ENCODE measurements at regions not wholly inside any gene's neighbourhood (a gene's known extent, or its start where the extent isn't known, plus 50 kb on each side); places are given as distances from the start of the nearest gene placed in this dataset.

DNA sequence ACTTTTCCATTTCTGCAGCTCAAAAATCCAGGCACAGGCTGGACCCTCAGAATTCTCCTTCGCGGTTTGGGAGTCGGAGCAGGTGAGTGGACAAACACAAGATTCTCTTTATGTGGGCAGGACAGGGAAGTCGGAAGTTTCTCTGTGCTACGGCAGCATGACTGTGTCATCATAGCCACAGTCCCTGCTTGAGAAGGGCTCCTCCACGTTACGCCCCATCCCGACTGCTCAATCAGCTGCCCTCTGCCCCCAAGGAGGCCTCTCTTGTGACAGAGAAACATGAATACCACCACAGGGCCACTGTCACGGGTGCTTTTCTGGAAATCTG, 89.0 kb upstream of the SHISAL1 start:
- TF ChIP-seq, protein P1, sequence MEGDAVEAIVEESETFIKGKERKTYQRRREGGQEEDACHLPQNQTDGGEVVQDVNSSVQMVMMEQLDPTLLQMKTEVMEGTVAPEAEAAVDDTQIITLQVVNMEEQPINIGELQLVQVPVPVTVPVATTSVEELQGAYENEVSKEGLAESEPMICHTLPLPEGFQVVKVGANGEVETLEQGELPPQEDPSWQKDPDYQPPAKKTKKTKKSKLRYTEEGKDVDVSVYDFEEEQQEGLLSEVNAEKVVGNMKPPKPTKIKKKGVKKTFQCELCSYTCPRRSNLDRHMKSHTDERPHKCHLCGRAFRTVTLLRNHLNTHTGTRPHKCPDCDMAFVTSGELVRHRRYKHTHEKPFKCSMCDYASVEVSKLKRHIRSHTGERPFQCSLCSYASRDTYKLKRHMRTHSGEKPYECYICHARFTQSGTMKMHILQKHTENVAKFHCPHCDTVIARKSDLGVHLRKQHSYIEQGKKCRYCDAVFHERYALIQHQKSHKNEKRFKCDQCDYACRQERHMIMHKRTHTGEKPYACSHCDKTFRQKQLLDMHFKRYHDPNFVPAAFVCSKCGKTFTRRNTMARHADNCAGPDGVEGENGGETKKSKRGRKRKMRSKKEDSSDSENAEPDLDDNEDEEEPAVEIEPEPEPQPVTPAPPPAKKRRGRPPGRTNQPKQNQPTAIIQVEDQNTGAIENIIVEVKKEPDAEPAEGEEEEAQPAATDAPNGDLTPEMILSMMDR (IDR thresholded peaks at IDR 0.05; ENCODE audit: insufficient read depth, low read length), result no peak
- no peak for DNase-seq (ENCODE audit: low read depth)
- H3K4me3 ChIP-seq (ENCODE audit: low read depth, low read length), result no peak overlapping the region

DNA sequence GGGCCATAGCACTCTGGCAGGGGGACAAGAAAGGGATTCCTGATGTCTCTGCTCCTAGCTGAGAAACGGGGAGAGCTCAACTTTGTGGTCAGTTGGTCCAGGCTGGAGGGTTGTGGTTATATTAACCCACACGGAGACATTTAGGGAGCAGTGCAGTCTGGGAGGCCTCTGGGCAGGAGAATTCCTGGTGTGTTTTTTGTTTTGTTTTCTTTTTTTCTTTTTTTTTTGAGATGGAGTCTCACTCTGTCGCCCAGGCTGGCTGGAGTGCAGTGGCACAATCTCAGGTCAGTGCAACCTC, 88.0 kb upstream of the SHISAL1 start:
- TF ChIP-seq, protein P1 (IDR thresholded peaks at IDR 0.05; ENCODE audit: insufficient read depth, low read length), result no peak
- no peak overlapping the region for H3K4me3 ChIP-seq (ENCODE audit: low read depth, low read length)
- DNase-seq (ENCODE audit: low read depth), result no peak

DNA sequence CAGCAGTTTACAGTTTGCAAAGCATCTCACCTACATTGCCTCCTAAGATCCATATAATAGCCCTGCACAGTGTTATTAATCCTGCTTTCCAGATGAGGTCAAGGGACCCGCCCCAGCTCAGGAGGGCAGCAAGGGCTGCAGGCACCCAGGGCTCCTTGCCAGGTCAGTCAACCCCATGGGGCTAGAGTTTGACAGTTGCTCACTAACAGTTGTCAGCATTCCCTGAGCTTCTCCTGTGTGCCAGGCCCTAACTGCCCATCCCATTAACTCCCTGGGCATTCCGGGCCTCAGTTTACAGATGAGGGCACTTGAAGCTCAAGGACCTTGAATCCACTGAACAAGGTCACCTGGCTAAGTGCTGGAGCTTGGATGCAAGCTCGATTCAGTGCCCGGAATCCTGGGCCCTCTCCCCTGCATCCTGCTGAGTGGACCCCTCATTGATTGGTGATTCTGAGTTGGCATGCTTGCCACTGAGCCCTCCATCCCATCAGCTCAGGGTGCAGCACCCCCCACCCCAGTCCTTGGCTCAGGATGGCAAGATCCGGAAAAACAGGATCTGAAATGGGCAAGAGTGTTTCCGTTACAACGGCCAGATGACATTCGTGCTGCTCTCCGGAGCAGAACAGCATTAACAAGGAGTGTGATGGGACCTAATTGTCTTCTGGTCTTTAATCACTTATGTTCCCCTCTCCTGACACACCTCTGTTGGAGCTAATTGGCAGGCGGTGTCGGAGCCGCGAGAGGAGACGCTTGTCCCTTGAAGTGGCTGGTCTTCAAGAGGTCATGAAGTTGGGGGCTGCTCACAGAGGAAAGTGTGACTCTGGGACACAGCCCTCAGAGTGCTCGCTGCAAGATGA, 87.4 kb upstream of the SHISAL1 start:
- TF ChIP-seq, protein P1 (IDR thresholded peaks at IDR 0.05; ENCODE audit: insufficient read depth, low read length), result no peak
- DNase-seq (ENCODE audit: low read depth), result no peak
- no peak overlapping the region for H3K4me3 ChIP-seq (ENCODE audit: low read depth, low read length)

DNA sequence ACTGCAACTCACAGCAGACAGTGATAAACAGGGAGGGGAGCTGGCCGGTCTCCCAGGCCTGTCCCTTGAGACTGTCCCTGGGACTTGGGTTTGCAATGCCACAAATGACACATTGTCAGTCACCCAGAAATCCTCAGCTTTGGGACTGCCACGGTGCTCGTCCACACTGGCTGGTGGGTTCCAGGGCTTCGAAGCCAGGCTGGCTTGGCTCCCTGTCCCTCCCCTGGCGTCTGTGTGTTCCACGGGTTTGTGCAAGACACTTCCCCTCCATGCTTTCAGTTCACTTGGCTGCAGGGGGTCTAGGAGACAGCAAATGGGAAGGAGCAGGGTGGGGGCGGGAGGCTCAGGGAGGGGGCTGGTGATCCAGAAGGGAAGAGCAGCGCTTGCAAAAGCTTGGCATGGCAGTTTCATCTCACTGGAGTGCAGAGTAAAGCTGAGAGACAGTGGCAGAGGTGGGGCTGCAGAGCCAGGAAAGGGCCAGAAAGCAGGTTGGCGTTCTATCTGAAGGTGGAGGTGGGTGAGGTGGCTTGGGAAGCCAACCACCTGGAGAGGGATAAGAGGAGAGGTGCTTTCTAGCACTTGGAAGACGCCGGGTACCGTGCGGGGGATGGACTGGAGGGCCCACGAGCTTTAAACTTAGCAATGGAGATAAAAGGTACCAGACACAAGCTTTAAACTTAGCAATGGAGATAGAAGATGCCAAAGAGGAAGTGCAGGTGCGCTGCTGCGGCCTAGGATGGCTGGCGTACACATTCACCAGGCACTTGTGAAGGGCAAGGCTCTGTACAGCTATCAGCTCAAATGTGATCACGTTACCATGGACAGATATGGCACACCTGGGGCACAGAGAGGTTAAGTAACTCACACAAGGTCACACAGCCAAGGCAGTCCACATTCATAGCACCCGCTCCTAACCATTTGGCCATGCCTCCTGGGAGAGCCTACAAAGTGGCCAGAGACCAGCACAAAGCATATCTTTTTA, 86.4 kb upstream of the SHISAL1 start:
- DNase-seq (ENCODE audit: low read depth), result no peak
- no peak overlapping the region for H3K4me3 ChIP-seq (ENCODE audit: low read depth, low read length)
- TF ChIP-seq, protein P1 (IDR thresholded peaks at IDR 0.05; ENCODE audit: insufficient read depth, low read length), result no peak

DNA sequence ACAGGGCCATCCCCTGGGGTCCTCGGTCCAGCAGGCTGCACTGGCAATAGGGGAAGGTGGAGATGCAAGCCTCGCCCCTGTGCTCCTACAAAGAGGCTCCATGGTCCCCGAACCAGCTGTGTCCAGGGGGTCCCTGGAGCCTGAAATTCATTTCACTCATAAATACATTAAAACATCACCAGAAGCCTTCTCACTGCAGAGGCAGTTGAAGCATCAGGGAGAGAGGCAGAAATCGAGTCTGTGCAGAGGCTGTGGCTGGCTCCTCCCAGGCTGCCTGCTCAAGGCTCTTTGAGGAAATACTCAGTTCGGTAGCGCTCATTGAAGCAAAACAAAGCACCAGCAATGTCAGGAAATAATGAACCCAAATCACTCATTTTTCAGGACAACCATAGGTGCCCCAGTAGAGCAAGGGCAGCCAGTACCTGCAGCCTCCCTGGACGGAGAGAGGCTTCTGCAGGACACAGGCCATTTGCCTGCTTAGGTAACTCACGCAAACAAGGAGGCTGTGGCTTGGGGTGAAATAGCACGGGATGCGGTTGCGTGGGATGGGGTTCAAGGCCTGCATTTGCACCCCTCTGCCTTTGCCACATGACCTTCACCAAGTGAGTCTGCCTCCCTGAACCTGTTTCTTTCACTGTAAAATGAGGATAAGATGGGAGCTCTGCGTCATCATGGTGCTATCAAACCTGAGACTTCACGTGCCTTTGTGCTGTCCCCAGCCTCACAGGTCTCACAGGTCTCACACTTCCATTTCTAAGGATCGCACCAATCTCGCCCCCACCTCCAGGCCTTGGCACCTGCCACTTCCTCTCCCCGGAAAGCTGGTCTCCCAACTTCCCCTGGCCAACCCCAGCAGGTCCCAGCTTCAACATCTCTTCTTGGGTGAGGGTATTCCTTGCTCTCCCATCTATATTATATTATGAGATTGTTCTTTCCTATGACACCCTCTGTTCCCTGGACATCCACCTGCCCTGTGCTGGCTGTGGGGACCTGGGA, 84.3 kb upstream of the SHISAL1 start:
- no peak for DNase-seq (ENCODE audit: low read depth)
- H3K4me3 ChIP-seq (ENCODE audit: low read depth, low read length), result no peak overlapping the region
- TF ChIP-seq, protein P1 (IDR thresholded peaks at IDR 0.05; ENCODE audit: insufficient read depth, low read length), result no peak
